Embryonic facial prominence (tissue), 1 donor: ENCODE measurements at regions not wholly inside any gene's neighbourhood (a gene's known extent, or its start where the extent isn't known, plus 50 kb on each side); places are given as distances from the start of the nearest gene placed in this dataset.
"Not testable (repeated sequence)": the region's sequence is repeated elsewhere in the genome, so short reads cannot be mapped to it uniquely, and the experiment has no call there.

Source experiments
- DNase-seq: peaks from one replicate; pipeline ENCODE4 v3.0.0-alpha.2; 2016; ENCODE audit errors: extremely low spot score

GRCh38 chr2:150675807-150676206 is 188.3 kb upstream of the RND3 start:
- no peak for DNase-seq

GRCh38 chr2:150674283-150674682 is 186.8 kb upstream of the RND3 start:
- no peak for DNase-seq

GRCh38 chr2:150672311-150672710 is 184.8 kb upstream of the RND3 start:
- no peak for DNase-seq

GRCh38 chr2:150669492-150669891 is 182.0 kb upstream of the RND3 start:
- DNase-seq, result no peak

GRCh38 chr2:150667039-150667438 is 179.6 kb upstream of the RND3 start:
- not testable (repeated sequence) for DNase-seq

- no peak for DNase-seq
Observed at GRCh38 chr2:150663143-150663542, 175.7 kb upstream of the RND3 start.

- no peak for DNase-seq
Observed at GRCh38 chr2:150656002-150656401, 168.5 kb upstream of the RND3 start.

GRCh38 chr2:150653351-150653750 is 165.9 kb upstream of the RND3 start:
- DNase-seq, result no peak

GRCh38 chr2:150647943-150648342 is 160.5 kb upstream of the RND3 start:
- DNase-seq, result no peak

- no peak for DNase-seq
Observed at GRCh38 chr2:150646746-150647145, 159.3 kb upstream of the RND3 start.

GRCh38 chr2:150644298-150645067 is 157.0 kb upstream of the RND3 start:
- no peak for DNase-seq

GRCh38 chr2:150643114-150643725 is 155.8 kb upstream of the RND3 start:
- DNase-seq, result no peak

- no peak for DNase-seq
Observed at GRCh38 chr2:150640039-150640438, 152.6 kb upstream of the RND3 start.

GRCh38 chr2:150639383-150639782 is 151.9 kb upstream of the RND3 start:
- DNase-seq, result no peak

GRCh38 chr2:150631236-150631821 is 143.9 kb upstream of the RND3 start:
- DNase-seq, result no peak

- DNase-seq, result no peak
Observed at GRCh38 chr2:150630587-150631235, 143.2 kb upstream of the RND3 start.

- no peak for DNase-seq
Observed at GRCh38 chr2:150627526-150627925, 140.1 kb upstream of the RND3 start.

GRCh38 chr2:150626934-150627411 is 139.5 kb upstream of the RND3 start:
- DNase-seq, result no peak

GRCh38 chr2:150625741-150626140 is 138.3 kb upstream of the RND3 start:
- no peak for DNase-seq

- DNase-seq, result no peak
Observed at GRCh38 chr2:150625303-150625702, 137.8 kb upstream of the RND3 start.

GRCh38 chr2:150624001-150624401 is 136.5 kb upstream of the RND3 start:
- peak; percentile 53 for DNase-seq

- no peak for DNase-seq
Observed at GRCh38 chr2:150621526-150622213, 134.2 kb upstream of the RND3 start.
